Keratinocyte (primary cell): ENCODE measurements at regions not wholly inside any gene's neighbourhood (a gene's known extent, or its start where the extent isn't known, plus 50 kb on each side); places are given as distances from the start of the nearest gene placed in this dataset.

Source experiments
- DNase-seq: peaks from one replicate; pipeline ENCODE4 v3.0.0-alpha.2; 2011; ENCODE audit warnings: low read depth, missing footprints, low spot score
- FAIRE-seq: peaks from 2 replicates; lab custom pipeline; 2011; peaks lifted over from hg19 to GRCh38; lab: Jason Lieb, UNC
- H2AFZ ChIP-seq: 2 replicates; pipeline ENCODE4 v1.6.0; 2012; ENCODE audit warnings: low read length, control low read depth, inconsistent platforms; ENCODE audit not compliant: control insufficient read depth
- H3K27ac ChIP-seq: 2 replicates; pipeline ENCODE4 v1.5.1; 2011; ENCODE audit warnings: low read length; ENCODE audit not compliant: control insufficient read depth, insufficient read depth
- H3K27me3 ChIP-seq: 3 replicates; pipeline ENCODE4 v1.6.0; 2011; ENCODE audit warnings: low read length; ENCODE audit not compliant: control insufficient read depth, insufficient read depth; ENCODE audit errors: extremely low read depth
- H3K36me3 ChIP-seq, 2 experiments: 2 replicates in 1 of 2; 3 replicates in 1 of 2; pipeline ENCODE4 v1.5.1; 2011; ENCODE audit warnings: low read length in 2 of 2, mild to moderate bottlenecking in 1 of 2; ENCODE audit not compliant: control insufficient read depth in 2 of 2, insufficient read depth in 2 of 2; ENCODE audit errors: extremely low read depth in 1 of 2
- H3K4me1 ChIP-seq: 3 replicates; pipeline ENCODE4 v1.5.1; 2011; ENCODE audit warnings: low read length; ENCODE audit not compliant: control insufficient read depth, insufficient read depth; ENCODE audit errors: extremely low read depth
- H3K4me2 ChIP-seq: 3 replicates; pipeline ENCODE4 v1.6.0; 2011; ENCODE audit warnings: low read depth, low read length; ENCODE audit not compliant: control insufficient read depth, insufficient read depth; ENCODE audit errors: extremely low read depth
- H3K4me3 ChIP-seq, 3 experiments: fragments of 200-600 bp in 1 of 3; sonication (generic) in 1 of 3; 2 replicates in 2 of 3; 3 replicates in 1 of 3; pipeline ENCODE4 v1.5.1; 2011 to 2016; ENCODE audit warnings: low read length in 3 of 3, mild to moderate bottlenecking in 3 of 3, control low read depth in 2 of 3, inconsistent platforms in 1 of 3, low read depth in 1 of 3, mixed read lengths in 1 of 3, mixed run types in 1 of 3, moderate library complexity in 1 of 3; ENCODE audit not compliant: control insufficient read depth in 2 of 3, insufficient read depth in 2 of 3; ENCODE audit errors: extremely low read depth in 1 of 3
- H3K79me2 ChIP-seq: 2 replicates; pipeline ENCODE4 v1.6.0; 2012; ENCODE audit warnings: low read length; ENCODE audit not compliant: control insufficient read depth, insufficient read depth
- H3K9ac ChIP-seq: 3 replicates; pipeline ENCODE4 v1.6.0; 2011; ENCODE audit warnings: low read length; ENCODE audit not compliant: control insufficient read depth, insufficient read depth; ENCODE audit errors: extremely low read depth
- H3K9me1 ChIP-seq: 3 replicates; pipeline ENCODE4 v1.6.0; 2011; ENCODE audit warnings: low read length; ENCODE audit not compliant: control insufficient read depth, insufficient read depth; ENCODE audit errors: extremely low read depth
- H3K9me3 ChIP-seq: 2 replicates; pipeline ENCODE4 v1.5.1; 2012; ENCODE audit warnings: low read depth, low read length; ENCODE audit not compliant: control insufficient read depth
- H4K20me1 ChIP-seq: 3 replicates; pipeline ENCODE4 v1.6.0; 2011; ENCODE audit warnings: low read length; ENCODE audit not compliant: control insufficient read depth, insufficient read depth; ENCODE audit errors: extremely low read depth
- CTCF ChIP-seq, 3 experiments: IDR thresholded peaks in 1 of 3; conservative IDR thresholded peaks in 1 of 3; optimal IDR thresholded peaks in 1 of 3; 2 replicates in 2 of 3; 3 replicates in 1 of 3; pipeline versions ENCODE3 to v1.5.1; 2011; ENCODE audit warnings: low read length in 3 of 3, mild to moderate bottlenecking in 3 of 3, moderate library complexity in 2 of 3, control low read depth in 1 of 3, inconsistent platforms in 1 of 3; ENCODE audit not compliant: insufficient read depth in 2 of 3; ENCODE audit errors: extremely low read depth in 1 of 3
- EZH2 ChIP-seq: IDR thresholded peaks from one replicate; pipeline ENCODE4 v1.6.1; 2012; ENCODE audit warnings: inconsistent platforms, mild to moderate bottlenecking, low read length, moderate library complexity
- dilution Hi-C: fragments of 300-500 bp; cut with MboI; formaldehyde crosslinking; loops from one replicate; pipeline ENCODE4 v1.7.0; 2020; ENCODE audit warnings: low sequenced_read_pairs; ENCODE audit not compliant: extremely low pct_ligation_motif_present

- Histone ChIP-seq H3K36me3 (no peaks in the 10 kb centered on the region), H4K20me1 (no peaks in the 10 kb centered on the region), H3K27me3 (peaks cover 6% of the 10 kb centered on the region), H3K9me1 (no peaks in the 10 kb centered on the region), H3K9ac (no peak overlapping the region), H3K79me2 (no peaks in the 10 kb centered on the region), H3K4me2 (no peak overlapping the region), H3K9me3 (no peaks in the 10 kb centered on the region), H3K4me3 (no peak overlapping the region), H2AFZ (no peak overlapping the region), H3K4me1 (no peaks in the 10 kb centered on the region), H3K27ac (no peak overlapping the region)
- dilution Hi-C loops = no loop called here
- FAIRE-seq (no peak), DNase-seq (no peak)
- TF ChIP-seq CTCF (optimal IDR thresholded peaks at IDR 0.05 in 1 of 3, IDR thresholded peaks at IDR 0.05 in 1 of 3, conservative IDR thresholded peaks at IDR 0.05 in 1 of 3; ENCODE audit: extremely low read depth in 1 of 3, insufficient read depth in 2 of 3, low read length in 3 of 3) (no peak), EZH2 (no peak)
Observed at GRCh38 chr1:208587110-208587509, 342.9 kb upstream of the PLXNA2 start.

- no peaks in the 10 kb centered on the region for H3K9me3 ChIP-seq
- no peak overlapping the region for H3K4me2 ChIP-seq
- H3K27ac ChIP-seq = no peak overlapping the region
- dilution Hi-C loops = no loop called here
- H3K79me2 ChIP-seq = no peaks in the 10 kb centered on the region
- no peak overlapping the region for H2AFZ ChIP-seq
- H3K4me1 ChIP-seq = no peaks in the 10 kb centered on the region
- H3K9ac ChIP-seq = no peak overlapping the region
- peaks cover 6% of the 10 kb centered on the region for H3K27me3 ChIP-seq
- DNase-seq = no peak
- H3K9me1 ChIP-seq = no peaks in the 10 kb centered on the region
- no peaks in the 10 kb centered on the region for H4K20me1 ChIP-seq
- no peak overlapping the region for H3K4me3 ChIP-seq
- H3K36me3 ChIP-seq = no peaks in the 10 kb centered on the region
- TF ChIP-seq CTCF (optimal IDR thresholded peaks at IDR 0.05 in 1 of 3, IDR thresholded peaks at IDR 0.05 in 1 of 3, conservative IDR thresholded peaks at IDR 0.05 in 1 of 3; ENCODE audit: extremely low read depth in 1 of 3, insufficient read depth in 2 of 3, low read length in 3 of 3) (no peak), EZH2 (no peak)
- no peak for FAIRE-seq
Observed at GRCh38 chr1:208593306-208594006, 349.3 kb upstream of the PLXNA2 start.
